HG02970 (cell line): ENCODE measurements at regions not wholly inside any gene's neighbourhood (a gene's known extent, or its start where the extent isn't known, plus 50 kb on each side); places are given as distances from the start of the nearest gene placed in this dataset.

Experiments used
- ATAC-seq: cut with Tn5 transposase; IDR thresholded peaks from one replicate; pipeline ENCODE4 v1.9.1; 2021; ENCODE audit warnings: mild to moderate bottlenecking, moderate library complexity, moderate number of reproducible peaks; ENCODE audit not compliant: unreplicated experiment, low FRiP score

DNA sequence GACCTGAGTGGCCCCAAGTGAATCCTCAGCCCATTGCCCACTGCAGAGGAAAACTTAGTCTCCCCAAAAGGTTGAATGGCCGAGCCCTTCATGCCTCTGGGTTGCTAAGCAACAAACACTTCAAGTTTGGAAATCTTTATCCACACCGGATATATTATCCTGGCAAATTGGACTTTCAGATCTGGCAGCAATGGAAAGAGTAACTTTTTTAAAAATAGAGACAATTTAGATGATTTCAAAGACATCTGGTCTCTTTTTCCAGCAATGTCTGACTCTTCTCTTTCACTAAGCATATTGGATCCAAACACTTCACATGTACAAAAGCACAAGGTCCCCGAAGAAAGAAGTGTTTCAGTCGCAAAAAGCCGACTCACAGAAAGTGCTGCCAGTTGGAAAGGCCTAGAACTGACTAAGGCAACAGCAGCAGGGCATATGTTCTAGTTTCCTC is 505.3 kb downstream of the SOX6 start:
- no peak for ATAC-seq

DNA sequence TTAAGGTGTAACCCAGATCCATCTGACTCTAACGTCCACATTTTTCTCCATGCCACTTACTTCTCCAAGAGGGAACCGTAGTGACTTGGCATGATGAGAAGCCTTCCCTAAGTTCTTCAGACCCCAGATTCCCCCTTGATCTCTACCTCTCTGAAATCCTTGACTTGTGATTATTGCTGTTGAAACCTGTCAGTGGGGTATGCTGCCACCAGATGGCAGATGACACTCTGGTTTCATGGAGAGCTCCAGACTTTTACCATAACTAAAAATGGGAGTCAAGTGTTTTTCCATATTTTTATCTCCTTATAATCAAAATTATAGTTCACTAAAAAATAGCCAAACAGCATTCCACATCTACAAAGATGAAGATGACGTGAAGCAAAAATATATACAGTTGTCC is 504.2 kb downstream of the SOX6 start:
- no peak for ATAC-seq

DNA sequence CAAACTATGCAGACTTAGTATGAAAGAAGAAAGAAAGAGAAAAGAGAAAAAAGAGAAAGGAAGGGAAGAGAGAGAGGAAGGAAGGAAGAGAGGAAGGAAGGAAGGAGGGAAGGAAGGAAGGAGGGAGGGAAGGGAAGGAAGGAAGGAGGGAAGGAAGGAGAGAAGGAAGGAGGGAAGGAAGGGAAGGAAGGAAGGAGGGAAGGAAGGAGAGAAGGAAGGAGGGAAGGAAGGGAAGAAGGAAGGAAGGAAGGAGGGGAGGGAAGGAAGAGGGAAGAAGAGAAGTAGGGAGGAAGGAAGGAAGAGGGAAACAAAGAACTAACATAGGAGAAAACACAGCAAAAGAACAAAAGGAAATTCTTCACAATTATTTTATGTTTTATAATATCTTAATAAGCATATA is 502.1 kb downstream of the SOX6 start:
- ATAC-seq = no peak

DNA sequence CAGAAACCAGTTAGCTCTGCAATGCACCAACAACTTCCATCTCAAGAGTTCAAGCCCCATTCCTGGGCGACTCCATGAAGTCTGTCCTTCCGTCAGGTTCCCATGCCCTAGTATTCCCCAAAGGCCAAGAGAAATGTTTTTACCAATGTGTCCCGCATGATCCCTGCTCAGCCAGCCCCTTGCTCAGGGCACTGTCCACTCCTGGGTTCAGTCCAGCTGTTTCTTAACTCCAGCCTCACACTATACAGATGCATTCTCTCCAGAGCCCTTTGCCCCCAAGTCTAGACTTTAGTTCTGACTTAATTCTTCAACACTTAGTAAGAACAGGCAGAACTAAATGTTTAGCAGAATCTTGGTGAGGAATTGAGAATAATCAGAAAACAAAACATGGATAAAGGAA is 497.5 kb downstream of the SOX6 start:
- ATAC-seq = no peak

DNA sequence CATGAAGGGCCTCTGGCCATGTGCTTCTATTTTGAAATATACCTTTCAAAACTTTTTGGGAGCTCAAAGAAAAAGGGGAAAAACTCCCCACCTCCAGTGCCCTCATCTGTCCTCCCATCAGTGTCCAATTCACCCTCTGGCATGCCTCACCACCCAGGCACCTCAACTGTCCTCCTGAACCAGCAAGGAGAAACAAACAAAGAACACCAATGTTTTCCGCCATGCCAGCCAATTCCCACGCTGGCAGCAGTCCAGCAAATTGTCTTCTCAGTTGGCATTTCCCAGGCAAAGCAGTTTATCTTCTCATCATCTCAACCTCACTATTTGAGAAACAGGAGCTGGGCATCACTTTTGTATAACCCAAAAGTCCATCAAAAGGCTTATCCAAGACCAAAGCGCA is 496.9 kb downstream of the SOX6 start:
- ATAC-seq = no peak

DNA sequence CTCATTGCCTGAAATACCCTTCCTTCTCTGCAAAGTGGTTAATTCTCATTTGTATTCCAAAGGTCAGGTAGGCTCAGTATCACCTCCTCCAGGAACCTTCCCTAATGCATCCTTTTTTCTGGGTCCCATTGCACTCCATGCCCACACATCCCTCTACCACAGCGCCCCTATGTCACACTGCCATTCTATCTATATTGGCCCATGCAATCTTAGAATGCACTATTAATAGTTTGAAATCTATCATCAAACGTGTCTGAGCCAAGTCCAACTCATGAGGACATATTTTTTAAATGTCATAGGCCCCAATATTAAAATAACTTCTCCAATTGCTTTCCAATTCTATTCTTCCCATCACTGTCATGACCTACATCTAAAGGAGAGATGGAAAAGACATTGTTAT is 495.1 kb downstream of the SOX6 start:
- no peak for ATAC-seq

DNA sequence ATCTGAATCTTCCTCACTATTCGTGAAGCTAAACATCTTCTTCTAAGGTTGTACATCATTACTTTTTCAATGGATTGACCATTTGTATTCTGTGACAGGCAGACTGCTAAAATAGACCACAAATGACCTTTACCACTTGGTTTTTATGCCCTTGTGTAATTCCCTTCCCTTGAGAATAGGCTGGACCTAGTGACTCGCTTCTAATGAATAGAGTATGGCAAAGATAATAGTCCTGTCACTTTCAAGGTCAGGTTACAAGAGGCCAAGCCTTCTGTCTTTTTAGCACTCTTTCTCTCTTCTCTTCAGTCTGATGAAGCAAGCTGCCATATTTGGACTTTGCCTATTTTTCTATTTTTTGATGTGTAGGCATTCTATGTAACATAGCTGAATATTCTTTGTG is 492.9 kb downstream of the SOX6 start:
- no peak for ATAC-seq

DNA sequence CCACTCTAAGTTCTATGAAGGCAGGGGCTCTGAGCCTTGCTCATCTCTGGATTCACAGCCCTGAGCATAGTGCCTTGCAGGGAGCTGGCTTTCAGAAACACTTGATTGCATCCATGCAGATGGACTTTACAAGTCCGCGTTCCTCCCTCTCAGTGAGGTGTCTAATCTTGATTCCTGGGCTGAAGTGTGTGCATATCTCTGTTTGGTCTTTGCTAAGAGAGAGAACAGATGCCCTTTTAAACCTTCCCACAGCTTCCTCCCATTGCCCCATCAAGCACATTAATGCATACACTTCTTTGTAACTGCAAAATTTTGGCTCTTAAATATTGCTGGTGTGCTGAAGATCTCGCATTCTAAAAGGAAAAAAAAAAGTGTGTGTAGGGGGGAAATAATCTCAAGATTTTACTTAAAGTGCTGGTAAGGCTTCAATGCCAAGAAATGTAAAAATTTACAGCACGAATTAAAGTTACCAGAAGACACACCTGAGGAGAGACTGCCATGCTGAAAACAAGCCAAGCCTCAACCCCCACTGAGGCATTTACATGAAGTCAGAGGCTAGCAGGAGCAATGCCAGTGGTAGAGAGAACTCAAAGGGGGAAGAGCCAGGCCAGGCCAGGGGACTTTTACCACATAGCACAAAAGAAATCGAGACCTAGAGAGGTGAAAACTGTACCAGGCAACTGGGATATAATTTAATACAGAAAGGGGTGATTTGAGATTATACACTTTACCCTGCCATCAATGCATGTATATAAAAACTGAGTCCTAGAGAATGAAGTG is 492.1 kb downstream of the SOX6 start:
- no peak for ATAC-seq

DNA sequence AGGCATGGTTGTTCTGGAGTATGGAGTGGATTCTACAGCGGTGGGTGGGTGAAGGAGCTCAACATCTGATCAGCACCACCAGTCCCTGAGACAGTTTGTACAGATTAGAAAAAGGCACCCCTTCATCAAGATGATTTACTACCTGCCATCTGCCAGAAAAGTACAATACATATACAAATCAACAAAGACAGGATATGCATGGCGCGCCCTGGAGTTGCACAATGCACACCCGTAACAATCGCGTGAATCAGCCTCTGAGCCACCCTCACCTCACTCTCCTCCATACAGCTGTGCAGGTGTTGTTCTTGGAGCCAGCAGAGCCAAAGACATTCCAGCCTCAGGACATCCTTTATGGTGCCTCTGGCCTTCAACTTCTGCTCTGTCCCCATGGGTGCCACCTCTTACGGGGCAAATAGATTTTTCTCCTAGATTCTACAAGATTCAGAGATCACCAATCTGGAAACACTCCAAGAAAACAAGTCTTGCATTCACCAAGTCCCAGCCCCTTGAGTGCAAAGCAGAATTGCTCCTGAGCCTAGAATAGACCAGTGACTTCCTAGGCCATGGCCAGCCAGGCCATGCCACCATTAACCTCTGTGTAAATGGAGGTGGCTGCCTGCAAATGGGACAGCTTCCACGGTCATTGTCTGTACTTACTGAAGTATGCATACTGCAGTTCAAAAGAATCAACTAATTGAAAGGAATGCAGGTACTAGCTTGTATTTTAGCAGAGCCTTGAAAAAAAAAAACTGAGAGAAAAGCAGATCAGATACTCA is 490.9 kb downstream of the SOX6 start:
- no peak for ATAC-seq

DNA sequence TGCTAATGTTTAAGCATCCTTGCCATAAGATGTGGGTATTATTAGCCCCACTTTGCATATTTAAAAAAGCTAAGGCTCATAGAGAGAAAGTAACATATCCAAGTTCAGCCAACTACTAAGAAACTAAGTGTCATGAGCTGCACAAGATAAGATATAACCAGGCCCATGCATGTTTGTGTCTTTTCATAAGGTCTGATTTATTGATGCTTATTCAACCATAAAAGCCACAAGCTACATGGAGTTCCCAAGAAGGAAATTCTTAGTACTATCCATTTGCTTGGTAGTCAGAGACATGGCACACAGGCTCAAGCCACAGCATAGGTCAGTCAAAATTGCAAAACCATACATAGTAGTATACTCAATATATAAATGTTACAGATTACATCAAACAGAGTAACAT is 488.5 kb downstream of the SOX6 start:
- no peak for ATAC-seq

DNA sequence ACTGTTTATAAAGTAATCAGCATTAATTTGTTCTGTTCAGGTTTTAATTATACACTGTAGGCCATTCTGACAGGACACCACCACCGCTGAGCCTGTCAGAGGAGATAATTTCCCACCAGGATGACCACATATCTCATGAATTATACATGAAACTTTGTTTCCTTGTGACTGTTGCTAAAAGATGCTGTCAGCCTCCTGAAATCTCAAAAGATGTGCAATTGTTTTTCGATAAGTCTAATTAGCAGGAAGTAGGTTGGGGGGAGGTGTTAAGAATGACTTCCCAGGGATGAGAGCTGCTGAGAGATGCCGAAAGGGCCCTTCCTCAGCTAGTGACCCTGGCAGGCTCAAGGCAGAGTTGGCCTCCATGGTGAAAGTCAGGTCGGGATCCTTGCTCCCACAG is 485.4 kb downstream of the SOX6 start:
- ATAC-seq = no peak

DNA sequence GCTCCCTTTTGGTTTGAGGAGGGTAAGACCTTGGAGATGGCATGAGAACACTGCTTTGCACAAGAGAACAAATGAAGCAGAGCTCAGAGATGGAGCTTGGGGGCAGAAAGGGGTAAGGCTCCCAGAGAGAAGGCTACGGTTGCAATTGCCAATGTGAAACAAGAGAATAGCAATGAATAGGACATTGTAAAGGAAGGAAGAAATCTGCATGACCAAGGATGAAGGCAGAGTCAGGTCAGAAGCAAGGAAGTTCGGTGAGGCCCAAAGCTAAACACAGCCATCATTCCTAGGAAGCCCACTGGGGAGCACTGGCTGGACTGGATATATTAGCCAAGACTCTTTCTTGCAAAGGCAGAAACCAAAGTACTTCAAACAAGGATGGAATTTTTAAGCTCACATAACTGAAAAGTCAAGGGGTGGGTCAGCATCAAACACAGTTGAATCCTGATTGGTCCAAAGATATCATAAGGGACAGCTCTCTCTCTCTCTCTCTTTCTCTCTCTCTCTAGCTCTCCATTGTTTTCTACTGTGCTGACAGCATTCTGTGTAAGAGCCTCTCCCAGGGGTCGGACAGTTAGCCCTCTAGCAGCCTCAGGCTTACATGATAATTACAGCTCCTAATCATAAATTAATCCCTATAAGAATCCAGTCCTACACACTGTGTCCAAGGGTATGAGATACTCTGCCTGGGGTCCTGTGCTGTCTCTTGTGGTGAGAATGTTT is 484.3 kb downstream of the SOX6 start:
- ATAC-seq = no peak

DNA sequence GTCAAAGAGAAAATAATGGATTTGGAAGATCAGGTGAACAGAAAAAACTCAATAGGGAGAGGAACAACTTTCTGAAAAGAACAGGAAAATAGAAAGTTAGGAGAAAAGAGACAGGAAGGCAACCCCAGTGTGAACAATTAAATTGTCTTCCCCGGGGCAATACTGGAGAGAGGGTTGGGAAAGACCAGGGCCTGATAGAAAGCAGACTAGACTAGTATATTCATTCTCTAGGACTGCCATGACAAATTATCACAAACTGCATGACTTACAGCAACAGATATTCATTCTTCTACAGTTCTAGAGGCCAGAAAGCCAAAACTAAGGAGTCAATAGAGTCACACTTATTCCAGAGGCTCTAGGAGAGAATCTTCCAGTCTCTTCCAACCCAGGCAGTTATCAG is 482.8 kb downstream of the SOX6 start:
- no peak for ATAC-seq

DNA sequence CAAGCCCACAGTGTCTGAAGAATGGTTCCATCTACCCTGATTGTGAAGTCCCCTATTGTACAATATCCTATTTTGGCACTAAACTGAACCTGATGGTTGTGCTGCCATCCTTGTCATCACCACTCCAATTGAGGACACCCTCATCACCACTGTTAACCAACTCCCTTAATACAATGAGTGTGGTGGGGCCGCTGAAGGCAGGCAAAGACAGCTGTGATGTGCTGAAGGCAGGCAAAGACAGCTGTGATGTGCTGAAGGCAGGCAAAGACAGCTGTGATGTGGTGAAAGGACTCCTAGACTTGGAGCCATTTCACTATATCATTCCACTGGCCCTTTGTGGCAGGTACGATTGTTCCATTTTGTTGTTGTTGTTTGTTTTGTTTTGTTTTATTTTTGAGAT is 481.6 kb downstream of the SOX6 start:
- ATAC-seq = no peak

DNA sequence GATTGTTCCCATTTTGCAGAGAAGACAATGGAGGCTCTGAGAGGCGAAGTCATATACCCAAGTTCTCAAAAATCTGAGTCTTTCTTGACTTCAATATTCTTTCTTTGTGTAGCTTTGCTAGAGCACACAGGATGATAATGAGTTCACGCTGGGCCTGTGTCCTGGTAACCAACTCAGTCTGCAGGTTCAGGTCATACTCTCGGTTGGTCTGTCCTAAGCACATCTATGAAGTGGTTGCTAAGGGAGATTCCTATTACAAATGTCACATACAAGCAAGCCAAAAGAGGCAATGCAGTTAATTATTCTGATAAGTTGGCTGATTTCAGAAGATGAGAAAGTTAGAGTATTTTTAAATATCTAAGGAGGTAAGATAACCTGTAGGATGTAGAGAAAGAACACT is 481.0 kb downstream of the SOX6 start:
- no peak for ATAC-seq

DNA sequence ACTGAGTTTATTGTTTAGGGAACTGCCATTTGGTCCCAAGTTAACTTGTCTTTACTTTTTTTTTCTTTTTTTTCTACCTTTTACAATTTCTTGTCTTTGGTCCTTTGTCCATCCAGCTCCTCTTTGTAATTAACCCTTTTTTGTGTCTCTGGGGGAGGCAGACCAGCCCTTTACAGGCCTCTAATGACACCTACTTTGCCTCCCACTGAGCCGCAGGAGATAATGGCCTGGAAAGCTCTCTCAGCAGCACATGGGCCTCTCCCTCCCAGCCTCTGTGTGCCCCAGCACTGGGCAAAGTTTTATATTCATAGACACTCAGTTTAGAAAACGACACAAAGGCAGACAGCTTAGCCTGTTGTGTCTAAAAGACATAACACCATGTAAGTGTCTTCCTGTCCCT is 480.4 kb downstream of the SOX6 start:
- ATAC-seq = no peak

DNA sequence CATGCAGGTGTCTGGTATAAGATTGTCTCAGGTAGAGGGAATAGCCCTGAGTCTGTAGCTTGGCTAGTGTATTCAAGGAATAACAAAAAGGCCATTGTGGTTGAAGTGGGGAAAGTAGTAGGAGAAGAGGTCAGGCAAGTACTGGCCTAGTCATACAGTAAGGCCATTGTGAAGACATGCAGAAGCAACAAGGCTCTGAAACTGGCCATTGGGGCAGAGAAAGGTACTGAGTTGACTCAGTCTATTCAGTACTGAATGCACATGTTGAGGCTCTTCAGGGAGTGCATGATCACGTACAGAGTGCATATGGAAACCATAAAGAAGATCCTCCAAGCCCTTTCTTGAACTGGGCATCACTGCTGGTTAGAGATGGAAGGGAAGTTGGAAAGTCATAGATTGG is 477.6 kb downstream of the SOX6 start:
- no peak for ATAC-seq

DNA sequence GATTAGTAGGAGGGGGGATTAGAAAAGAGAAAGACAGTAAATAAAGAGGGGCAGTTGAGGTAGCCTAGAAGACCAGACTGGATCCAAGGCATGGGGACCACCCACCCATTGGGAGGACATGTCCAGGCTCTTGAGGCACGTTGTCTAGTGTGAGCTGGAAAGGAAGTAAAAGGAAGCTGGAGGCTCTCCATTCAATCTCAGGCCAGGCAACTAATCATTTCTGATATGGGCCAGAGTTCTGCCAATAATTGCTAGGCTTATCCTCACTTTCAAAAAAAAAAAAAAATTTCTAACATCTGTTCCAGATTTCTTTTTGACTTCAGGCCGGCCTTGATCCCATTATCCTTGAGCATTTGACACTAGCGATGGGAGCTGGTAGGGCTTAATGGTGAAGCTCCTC is 476.1 kb downstream of the SOX6 start:
- no peak for ATAC-seq

DNA sequence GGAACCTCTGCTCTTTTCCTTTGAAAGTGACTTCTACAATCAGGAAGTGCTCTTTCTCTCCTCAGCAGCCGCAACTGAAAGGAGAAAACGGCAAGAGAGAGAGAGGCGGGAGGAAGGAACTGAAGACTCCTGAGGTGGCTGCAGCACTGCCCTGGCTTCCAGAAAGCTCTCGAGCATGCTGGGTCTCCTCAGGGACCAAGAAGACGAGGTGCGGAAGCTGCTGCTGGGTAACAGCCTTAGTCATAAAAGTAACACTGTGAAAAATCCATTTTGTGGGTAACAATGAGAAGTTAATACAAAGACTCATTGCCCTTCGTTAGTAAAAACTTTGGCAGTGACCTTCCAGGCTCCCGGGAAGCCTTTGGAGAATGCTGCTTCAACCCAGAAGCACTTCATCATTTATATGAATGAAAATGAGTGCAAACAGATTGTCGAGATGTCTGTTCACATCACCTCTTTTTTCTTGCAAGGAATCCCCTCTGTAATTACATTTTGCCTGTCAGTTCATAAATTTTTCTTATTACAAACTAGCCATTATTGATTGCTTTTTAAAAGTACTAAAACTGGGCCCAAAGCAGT is 473.4 kb downstream of the SOX6 start:
- no peak for ATAC-seq

DNA sequence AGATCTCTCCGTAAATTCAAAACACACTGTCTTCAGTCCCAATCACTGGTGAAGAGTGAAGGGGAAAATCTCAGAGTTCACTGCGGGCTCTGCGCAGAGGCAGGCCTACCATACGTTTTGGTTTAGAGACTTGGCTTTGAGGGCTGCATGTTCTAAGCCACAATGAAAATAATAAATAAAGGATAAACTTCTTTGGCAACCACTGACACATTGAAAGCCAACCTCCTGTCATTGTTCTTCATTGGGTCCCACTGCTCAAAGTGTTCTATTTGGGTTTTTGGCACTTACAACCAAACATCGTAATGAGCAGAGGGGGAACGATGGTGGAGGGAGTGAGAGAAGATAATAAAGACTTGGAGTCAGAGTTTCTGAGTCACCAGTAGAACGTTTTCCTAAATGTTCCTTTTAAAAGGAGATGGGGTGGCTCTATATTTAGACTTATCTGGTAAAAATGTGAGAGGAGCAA is 472.9 kb downstream of the SOX6 start:
- ATAC-seq = no peak

DNA sequence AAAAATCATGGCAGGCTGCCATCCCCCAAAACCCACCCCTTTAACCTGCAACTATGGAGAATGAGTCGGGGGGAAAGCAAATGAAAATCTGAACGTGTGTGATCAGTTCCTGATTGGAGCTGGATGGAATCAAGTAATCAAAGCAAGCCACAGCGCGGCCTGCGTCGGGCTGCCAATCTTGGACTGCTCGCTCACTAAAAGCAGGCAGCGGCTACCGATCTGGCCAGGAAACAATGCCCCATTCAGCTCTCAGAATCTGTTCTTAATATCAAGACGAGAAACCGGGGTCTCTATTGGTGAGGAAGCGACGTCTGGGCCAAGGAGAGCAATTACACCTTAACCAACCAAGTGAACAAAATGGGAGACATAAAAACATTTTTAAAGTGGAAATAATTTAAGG is 472.2 kb downstream of the SOX6 start:
- ATAC-seq = no peak
